Nephron (organoid): ENCODE measurements at regions not wholly inside any gene's neighbourhood (a gene's known extent, or its start where the extent isn't known, plus 50 kb on each side); places are given as distances from the start of the nearest gene placed in this dataset.

Source experiments
- H3K27ac Mint-ChIP-seq, 3 experiments: 2 replicates each; pipeline ENCODE4 v1.8.0; 2020; ENCODE audit warnings: mixed read lengths in 3 of 3, mild to moderate bottlenecking in 2 of 3, moderate library complexity in 1 of 3
- H3K27me3 Mint-ChIP-seq: 2 replicates; pipeline ENCODE4 v1.8.0; 2021; ENCODE audit warnings: low read depth, mild to moderate bottlenecking, moderate library complexity, mixed read lengths
- H3K36me3 Mint-ChIP-seq: 2 replicates; pipeline ENCODE4 v1.8.0; 2020; ENCODE audit warnings: low read depth, mixed read lengths
- H3K4me1 Mint-ChIP-seq: 2 replicates; pipeline ENCODE4 v1.8.0; 2020; ENCODE audit warnings: mixed read lengths
- H3K4me3 Mint-ChIP-seq, 3 experiments: 2 replicates each; pipeline ENCODE4 v1.8.0; 2020; ENCODE audit warnings: mild to moderate bottlenecking in 3 of 3, mixed read lengths in 3 of 3, moderate library complexity in 2 of 3
- H3K9me3 Mint-ChIP-seq: 2 replicates; pipeline ENCODE4 v1.8.0; 2020; ENCODE audit warnings: mixed read lengths
- TF ChIP-seq, protein P1 (sequence below), 3 experiments: fragments of 200-600 bp; sonication (generic); IDR thresholded peaks; one replicate each; pipeline ENCODE4 v1.5.0; 2021; ENCODE audit warnings: antibody characterized with exemption in 3 of 3; ENCODE audit not compliant: unreplicated experiment in 3 of 3

DNA sequence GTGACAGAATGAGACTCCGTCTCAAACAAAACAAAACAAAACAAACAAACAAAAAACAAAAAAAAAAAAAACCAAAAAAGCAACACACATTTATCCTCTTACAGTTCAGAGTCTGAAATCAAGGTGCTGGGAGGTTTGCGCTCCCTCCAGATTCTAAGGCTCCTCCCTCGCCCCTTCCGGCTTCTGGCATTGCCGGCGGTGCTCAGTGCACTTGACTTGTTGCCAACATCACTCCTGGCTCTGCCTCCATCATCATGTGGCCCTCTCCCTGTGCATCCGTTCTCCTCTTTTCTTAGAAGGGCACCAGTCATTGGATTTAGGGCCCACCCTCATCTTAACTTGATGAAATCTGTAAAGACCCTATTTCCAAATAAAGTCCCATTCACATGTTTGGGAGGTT, 73.8 kb downstream of the RBFOX3 start:
- no peaks in the 10 kb centered on the region for H3K36me3 Mint-ChIP-seq
- H3K4me3 Mint-ChIP-seq: no peak overlapping the region
- peaks cover 5% of the 10 kb centered on the region for H3K4me1 Mint-ChIP-seq
- TF ChIP-seq, protein P1, sequence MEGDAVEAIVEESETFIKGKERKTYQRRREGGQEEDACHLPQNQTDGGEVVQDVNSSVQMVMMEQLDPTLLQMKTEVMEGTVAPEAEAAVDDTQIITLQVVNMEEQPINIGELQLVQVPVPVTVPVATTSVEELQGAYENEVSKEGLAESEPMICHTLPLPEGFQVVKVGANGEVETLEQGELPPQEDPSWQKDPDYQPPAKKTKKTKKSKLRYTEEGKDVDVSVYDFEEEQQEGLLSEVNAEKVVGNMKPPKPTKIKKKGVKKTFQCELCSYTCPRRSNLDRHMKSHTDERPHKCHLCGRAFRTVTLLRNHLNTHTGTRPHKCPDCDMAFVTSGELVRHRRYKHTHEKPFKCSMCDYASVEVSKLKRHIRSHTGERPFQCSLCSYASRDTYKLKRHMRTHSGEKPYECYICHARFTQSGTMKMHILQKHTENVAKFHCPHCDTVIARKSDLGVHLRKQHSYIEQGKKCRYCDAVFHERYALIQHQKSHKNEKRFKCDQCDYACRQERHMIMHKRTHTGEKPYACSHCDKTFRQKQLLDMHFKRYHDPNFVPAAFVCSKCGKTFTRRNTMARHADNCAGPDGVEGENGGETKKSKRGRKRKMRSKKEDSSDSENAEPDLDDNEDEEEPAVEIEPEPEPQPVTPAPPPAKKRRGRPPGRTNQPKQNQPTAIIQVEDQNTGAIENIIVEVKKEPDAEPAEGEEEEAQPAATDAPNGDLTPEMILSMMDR (IDR thresholded peaks at IDR 0.05; ENCODE audit: unreplicated experiment in 3 of 3): no peak
- H3K9me3 Mint-ChIP-seq: no peaks in the 10 kb centered on the region
- H3K27me3 Mint-ChIP-seq: peaks cover 38% of the 10 kb centered on the region
- H3K27ac Mint-ChIP-seq: no peak overlapping the region

GRCh38 chr17:79536212-79536840, 74.5 kb downstream of the RBFOX3 start:
- Mint-ChIP-seq H3K4me3 (no peak overlapping the region), H3K9me3 (no peaks in the 10 kb centered on the region), H3K27ac (no peak overlapping the region), H3K27me3 (peaks cover 43% of the 10 kb centered on the region), H3K36me3 (no peaks in the 10 kb centered on the region), H3K4me1 (peaks cover 12% of the 10 kb centered on the region)
- TF ChIP-seq, protein P1 (IDR thresholded peaks at IDR 0.05; ENCODE audit: unreplicated experiment in 3 of 3): no peak

DNA sequence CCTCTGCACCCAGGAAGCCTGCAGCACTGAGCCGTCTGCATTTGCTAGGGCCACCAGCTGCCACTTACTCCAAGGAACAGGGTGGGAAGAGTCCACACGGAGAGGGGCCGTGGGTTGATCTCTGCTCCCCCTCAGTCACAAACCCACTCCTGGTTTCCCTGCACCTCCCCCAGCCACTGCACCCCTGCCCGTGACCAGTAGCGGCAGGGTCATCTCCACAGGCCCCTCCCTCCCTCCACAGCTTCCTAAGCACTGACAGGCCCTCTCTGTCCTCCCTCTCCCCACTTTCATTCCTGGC, 75.2 kb downstream of the RBFOX3 start:
- TF ChIP-seq, protein P1 (IDR thresholded peaks at IDR 0.05; ENCODE audit: unreplicated experiment in 3 of 3): no peak
- no peaks in the 10 kb centered on the region for H3K36me3 Mint-ChIP-seq
- peaks cover 13% of the 10 kb centered on the region for H3K4me1 Mint-ChIP-seq
- H3K4me3 Mint-ChIP-seq: no peak overlapping the region
- no peak overlapping the region for H3K27ac Mint-ChIP-seq
- H3K27me3 Mint-ChIP-seq: peaks cover 44% of the 10 kb centered on the region
- H3K9me3 Mint-ChIP-seq: no peaks in the 10 kb centered on the region

- Mint-ChIP-seq H3K27me3 (peaks cover 47% of the 10 kb centered on the region), H3K27ac (no peak overlapping the region), H3K4me1 (peaks cover 18% of the 10 kb centered on the region), H3K9me3 (no peaks in the 10 kb centered on the region), H3K36me3 (no peaks in the 10 kb centered on the region), H3K4me3 (no peak overlapping the region)
- TF ChIP-seq, protein P1 (IDR thresholded peaks at IDR 0.05; ENCODE audit: unreplicated experiment in 3 of 3): no peak
Measured at GRCh38 chr17:79534851-79535727, 75.8 kb downstream of the RBFOX3 start.

DNA sequence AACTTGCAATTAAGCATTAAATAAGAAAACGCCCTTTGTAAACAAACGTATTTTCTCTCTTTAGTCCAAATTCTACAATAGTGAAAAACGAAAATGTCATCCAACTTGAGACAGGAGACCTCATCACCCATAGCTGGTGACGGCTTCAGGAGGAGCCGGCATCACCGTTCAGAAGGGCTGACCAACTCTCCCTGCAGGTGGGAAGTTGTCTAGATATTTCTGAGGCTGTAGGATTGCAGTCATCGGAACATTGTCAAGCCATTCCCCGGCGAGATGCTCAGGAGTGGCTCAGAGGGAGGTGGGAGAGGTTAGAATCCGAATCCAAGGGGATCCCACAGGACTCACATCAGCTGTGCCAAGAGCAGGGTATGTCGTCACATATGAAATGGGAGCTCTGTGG, 76.7 kb downstream of the RBFOX3 start:
- TF ChIP-seq, protein P1 (IDR thresholded peaks at IDR 0.05; ENCODE audit: unreplicated experiment in 3 of 3): no peak
- Mint-ChIP-seq H3K27ac (no peak overlapping the region), H3K4me1 (peaks cover 22% of the 10 kb centered on the region), H3K27me3 (peaks cover 50% of the 10 kb centered on the region), H3K9me3 (no peaks in the 10 kb centered on the region), H3K36me3 (no peaks in the 10 kb centered on the region), H3K4me3 (no peak overlapping the region)

DNA sequence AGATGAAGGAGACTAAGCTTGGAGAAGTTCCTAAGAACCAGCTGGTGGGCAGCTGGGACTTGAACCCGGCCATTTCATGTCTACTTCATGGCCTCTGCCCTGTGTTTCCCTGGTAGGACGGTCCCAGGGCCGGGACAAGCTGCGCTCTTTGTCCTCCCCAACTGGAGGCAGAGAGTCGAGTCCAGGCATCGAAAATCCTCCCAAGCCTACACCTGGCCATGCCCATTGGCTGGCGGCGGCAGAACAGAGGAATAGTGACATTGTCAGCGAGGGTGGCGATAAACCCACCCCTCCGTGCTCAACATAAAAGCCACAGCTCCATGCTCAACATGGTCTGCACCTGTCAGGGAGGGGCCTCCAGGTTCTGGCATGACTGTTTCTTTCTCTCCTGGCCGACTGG, 77.7 kb downstream of the RBFOX3 start:
- H3K27me3 Mint-ChIP-seq: peaks cover 53% of the 10 kb centered on the region
- H3K4me3 Mint-ChIP-seq: no peak overlapping the region
- no peak overlapping the region for H3K27ac Mint-ChIP-seq
- TF ChIP-seq, protein P1 (IDR thresholded peaks at IDR 0.05; ENCODE audit: unreplicated experiment in 3 of 3): no peak
- H3K4me1 Mint-ChIP-seq: peaks cover 22% of the 10 kb centered on the region
- no peaks in the 10 kb centered on the region for H3K36me3 Mint-ChIP-seq
- H3K9me3 Mint-ChIP-seq: no peaks in the 10 kb centered on the region
